ENCODE measurements at regions not wholly inside any gene's neighbourhood (a gene's known extent, or its start where the extent isn't known, plus 50 kb on each side); places are given as distances from the start of the nearest gene placed in this dataset.
"Not testable (repeated sequence)": the region's sequence is repeated elsewhere in the genome, so short reads cannot be mapped to it uniquely, and the experiment has no call there.

DNA sequence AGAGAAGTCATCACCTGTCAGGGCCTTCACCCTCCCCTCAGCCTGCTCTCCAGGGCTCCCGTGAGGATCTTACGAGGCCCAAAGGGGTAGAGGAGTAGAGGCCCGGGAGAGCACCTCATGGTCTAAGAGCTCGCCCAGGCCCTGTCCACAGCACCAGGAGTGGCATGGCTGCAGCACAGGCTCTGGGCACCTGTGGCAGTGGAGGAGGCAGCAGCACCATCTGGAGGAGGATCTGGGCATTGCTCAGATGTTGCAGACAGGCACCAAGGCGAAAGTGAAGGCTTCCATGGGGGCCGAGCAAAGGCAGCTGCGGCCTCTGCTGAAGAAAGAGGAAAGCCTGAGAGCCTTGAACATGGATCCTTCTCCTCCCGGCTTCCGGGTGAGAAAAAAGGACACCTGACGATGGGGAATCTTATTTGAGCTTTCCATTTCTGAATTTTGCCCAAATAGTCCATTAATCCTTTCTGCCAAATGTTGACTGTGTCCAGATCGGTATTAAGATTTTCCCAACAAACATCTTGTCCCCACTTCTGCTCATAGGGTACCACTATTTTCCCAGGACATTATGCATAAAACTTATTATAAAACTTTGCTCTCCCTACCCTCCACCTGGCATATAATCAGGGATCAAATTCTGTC, 604.7 kb downstream of the PTPRC start:
- peak; percentile 71 for DNase-seq

GRCh38 chr1:199245946-199246345, 607.1 kb downstream of the PTPRC start:
- DNase-seq = no peak

DNA sequence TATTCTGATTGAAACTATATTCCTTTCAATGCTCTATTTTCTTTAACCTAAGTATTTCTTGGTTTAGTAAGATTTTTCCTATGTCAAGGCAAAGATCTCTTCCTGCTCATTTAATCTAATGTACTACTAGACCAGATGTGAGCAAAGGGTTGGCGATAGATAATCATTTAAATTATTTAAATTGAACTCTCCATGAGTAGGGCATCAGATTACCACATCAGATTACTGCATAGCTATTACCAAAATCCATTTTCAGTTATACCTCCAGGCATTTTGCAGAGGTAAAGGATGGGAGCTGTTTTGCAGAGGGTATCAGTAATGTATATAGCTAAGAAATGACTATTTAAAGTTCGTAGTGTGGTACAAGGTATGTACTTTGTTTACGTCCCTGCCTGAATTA, 607.9 kb downstream of the PTPRC start:
- no peak for DNase-seq

DNA sequence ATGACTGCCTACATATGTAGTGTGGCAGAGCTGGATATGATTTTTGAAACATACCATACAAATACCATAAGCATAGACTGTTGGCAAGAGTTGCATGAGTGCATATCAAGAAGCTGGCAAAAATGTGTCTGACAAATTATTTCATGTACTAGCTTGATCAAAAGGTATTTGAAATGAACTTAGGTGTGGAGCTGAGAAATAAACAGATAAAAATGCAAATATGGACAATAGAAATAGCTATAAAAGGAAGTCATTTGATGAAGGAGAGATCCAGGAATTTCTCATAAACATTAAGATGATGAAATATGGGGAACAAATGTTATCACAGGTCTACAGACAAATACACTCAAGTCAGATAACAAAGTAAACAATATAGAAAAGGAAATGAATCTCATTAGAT, 609.1 kb downstream of the PTPRC start:
- DNase-seq = no peak

GRCh38 chr1:199254040-199254439, 615.2 kb downstream of the PTPRC start:
- not testable (repeated sequence) for DNase-seq

DNA sequence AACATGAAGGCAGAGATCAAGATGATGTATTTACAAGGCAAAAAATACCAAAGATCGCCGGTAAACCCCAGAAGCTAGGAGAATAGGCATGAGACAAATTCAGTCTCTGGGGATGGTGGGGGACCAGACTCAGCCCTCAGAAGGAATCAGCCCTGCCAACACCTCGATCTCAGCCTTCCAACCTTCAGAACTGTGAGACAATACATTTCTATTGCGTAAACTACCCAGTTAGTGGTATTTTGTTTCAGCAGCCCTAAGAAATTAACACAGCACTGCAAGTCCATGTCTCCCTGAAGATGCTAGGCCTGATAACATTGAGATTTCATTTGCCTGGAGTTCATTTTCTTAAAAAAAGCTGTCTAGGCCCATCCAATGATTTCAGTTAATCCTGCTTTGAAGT, 622.5 kb downstream of the PTPRC start:
- no peak for DNase-seq

DNA sequence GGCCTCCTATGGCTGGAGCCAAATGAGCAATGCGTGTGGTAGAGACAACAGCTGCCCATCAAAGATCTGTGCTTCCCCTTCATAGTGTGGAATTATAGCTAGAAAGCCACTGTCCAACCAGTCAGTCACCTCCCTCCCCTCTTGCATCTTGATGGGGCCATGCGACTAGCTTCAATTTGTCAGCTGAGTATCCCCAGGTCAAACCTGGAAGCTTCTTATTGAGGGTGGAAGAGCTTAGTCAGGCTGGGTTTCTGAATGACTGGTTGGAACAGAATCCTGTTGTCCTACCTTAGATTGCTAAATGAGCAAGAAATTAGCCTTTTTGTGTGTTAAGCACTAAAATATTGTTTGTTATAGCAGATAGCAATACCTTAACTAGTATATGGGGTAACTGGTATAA, 625.4 kb downstream of the PTPRC start:
- DNase-seq = no peak

GRCh38 chr1:199264911-199265310, 626.1 kb downstream of the PTPRC start:
- DNase-seq = no peak

DNA sequence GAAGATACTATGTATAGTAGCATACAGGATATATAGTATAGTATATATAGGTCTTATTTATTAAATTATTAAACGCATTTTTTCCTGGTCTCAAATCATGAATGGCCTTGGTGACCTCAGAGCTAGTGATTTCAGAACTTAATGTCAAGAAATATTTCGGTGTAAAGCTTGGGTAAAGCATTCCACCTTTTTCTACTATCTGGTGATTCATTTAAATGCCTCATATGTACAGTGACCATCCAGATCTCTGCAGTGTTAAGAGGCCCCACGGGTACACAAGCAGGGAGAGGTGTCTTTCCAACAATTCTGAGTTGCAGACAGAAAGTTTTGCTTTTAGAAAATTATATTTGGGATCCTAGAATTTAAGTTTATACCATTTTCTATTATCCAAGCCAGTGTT, 626.5 kb downstream of the PTPRC start:
- no peak for DNase-seq

- no peak for DNase-seq
Measured at GRCh38 chr1:199269241-199269640, 630.4 kb downstream of the PTPRC start.

DNA sequence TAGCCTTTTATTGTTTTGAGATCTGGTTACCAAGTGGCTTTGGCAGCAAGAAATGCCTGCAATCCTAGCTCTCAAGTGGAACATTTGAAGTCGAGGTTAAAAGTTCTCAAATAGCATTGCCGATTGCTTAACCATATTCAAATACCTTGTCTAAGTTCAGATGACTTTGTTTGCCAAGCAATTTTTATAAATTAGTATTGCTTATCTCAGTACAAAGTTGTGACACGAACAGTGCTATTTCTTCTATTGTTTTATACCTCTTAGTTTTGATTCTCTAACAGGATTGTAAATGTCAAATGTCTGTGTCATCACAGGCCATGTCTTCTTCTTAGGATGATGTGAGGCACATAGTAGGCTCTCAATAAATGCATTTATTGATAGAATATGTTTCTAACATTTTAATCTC, 633.3 kb downstream of the PTPRC start:
- DNase-seq = no peak

GRCh38 chr1:199272628-199273086, 633.8 kb downstream of the PTPRC start:
- no peak for DNase-seq

- DNase-seq = no peak
Measured at GRCh38 chr1:199273837-199274379, 635.1 kb downstream of the PTPRC start.

DNA sequence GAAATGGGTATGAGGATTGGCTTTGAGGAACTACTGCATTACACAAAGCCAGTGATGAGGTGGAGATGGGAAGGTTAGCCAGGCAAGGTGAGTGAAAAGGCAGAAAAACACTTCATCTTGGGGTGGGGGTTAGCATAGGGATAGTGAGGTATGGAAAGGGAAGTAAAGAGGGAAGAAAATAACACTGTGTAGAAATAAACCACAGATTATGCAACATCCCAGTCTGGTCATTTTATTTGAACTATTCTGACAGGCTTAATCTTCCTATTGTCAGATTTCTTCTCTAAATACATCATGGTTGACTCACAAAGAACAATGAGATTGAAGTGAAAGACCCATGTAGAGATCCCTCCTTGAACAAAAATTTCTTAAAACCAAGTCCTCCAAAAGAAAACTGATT, 640.2 kb downstream of the PTPRC start:
- no peak for DNase-seq

DNA sequence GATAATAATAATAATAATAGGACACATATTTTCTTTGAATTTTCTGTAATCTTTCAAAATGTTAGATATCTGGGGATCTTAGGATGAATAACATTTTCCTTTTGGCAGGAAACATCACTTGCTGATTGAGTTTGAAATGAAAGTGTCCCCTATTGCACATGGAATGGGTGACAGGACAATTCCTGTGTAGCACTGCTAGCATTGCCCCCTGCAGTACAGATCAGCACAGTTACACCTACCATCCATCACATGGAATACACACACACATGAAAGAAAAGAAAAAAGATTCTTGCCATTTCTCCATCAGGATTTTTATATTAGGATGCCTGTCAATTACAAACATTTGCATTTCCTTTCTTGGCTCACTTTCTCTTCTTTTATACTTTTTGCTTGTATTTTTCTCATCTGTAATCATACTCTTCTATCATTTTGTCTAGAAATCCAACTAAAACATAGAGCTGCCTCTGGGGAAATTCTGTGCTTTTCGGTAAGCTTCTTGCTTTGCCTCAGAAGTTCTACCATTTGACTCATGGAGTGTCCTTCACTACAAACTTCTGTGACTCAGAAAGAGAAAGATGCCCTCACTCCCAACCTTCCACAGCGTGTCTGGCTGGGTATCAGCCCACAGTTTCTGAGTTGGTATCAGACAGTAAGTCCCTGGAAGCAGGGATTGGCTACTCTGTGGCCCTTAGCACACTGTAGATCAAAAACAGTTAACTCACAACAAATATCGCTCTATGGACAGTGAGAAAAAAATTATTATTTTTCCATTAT, 641.2 kb downstream of the PTPRC start:
- peak; percentile 21 for DNase-seq

- DNase-seq = no peak
Measured at GRCh38 chr1:199282751-199283305, 644.0 kb downstream of the PTPRC start.

DNA sequence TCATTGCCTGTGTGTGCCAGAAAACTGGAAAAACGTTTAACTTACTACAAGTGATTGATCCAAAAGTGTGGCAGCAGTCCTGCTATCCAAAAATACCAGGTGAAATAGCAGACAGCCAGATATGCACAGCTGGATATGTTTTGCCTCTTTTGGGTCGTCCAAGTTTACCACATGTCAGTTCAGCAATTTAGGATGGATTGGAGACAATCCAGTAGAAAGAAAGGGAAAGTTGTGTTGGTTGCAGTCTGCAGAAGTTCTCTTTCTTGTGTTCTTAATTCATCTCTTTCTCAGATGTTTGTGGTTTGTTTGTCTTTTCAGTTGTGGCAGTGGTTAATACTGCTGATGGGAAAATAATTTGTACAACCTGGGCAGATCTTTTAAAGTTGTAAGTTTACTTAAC, 645.0 kb downstream of the PTPRC start:
- no peak for DNase-seq

DNA sequence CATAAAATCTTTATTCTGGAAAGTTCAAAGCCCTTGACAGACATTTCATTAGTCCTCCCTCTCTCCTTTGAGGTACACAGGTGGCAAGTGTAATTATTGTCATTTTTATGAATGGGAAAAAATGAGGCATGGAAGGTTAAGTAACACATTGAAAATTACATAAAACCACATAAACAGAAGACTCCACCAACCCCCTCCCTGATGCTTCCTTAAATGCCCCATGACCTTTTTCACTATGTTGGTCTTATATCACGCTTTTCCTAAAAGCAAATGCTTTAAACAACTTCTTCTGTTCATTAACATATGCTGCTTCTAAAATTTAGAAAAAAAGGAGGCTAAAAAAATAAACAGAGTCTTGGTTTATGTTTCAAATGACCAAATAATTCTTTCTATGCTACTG, 648.4 kb downstream of the PTPRC start:
- no peak for DNase-seq

GRCh38 chr1:199287647-199288046, 648.8 kb downstream of the PTPRC start:
- DNase-seq = no peak

- no peak for DNase-seq
Measured at GRCh38 chr1:199290186-199290585, 651.3 kb downstream of the PTPRC start.

DNA sequence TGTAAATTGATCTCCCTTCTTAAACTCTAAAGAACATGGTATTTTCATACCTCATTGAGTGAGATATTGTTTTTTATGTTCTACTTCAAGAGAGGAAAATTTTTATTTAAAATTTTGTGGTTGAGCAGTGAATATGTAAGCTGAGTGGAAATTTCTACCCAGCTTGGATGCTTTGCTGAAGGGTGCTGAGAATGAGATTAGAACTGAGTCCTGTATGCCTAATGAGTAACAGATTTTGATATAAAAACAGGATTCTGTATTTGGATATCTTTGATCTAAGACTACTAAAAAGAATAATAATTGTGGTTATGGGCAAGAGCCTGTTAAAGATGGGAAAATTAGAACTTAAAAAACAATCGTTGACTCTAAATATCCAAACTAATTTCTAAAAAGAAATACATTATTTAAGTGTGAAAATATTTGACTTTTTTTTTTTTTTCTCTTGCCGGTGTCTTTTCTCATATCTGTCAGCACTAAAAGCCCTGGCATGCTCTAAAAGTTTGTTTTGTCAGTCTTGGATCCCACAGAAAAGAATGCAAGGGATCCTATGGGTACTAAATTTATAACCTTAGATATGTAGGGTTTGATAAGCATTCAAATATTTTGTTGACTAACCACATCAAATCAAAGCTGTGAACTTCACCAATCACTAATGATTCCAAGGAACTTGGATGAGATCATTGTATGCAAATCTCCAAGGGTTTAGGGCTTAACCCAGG, 652.3 kb downstream of the PTPRC start:
- DNase-seq = no peak

GRCh38 chr1:199292896-199293295, 654.1 kb downstream of the PTPRC start:
- no peak for DNase-seq

DNA sequence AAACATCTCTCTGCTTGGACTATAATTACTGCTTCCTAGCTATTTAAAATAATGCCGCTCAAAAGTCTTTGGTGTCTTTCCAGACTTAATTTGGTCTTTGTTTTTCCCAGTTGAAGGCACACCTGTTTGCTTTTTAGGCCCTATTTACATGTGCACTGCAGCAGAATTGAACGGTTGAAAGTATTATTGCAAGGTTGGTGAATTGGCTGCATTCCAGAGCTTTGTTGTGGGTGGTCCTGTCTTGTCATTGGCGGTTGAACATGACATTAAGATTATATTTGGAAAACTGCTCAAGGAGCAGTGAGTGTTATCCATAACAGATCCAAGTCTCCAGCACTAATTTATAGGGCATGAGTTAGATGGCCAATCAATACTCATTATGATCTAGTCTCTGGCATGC, 656.3 kb downstream of the PTPRC start:
- no peak for DNase-seq

All from stimulated activated CD4-positive, alpha-beta T cell treated with anti-CD3 and anti-CD28 coated beads, Interleukin-1b, Interleukin-23, amount 100 ng/mL, for 48 hours (primary cell).